ENCODE measurements at regions not wholly inside any gene's neighbourhood (a gene's known extent, or its start where the extent isn't known, plus 50 kb on each side); places are given as distances from the start of the nearest gene placed in this dataset.

DNA sequence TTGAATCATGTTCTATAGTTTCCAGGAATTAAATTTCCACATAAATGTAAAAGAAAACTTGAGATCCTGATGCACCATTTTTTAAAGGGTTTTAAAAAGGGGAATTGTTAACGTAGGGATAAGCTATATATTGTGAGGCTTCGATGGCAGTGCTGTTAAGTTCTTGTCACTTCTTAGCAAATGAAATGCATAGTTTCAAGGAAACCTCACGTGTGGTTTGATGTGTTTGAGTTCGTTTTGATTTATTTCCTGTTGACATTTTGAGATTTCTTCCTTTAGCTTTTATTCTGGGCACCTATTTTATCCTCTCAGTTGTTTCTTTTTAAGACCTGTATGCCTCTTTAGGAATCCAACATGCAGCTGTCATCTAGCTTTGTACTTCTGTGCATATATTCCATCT is 301.0 kb downstream of the DOCK8 start:
- Histone ChIP-seq H3K4me1 (ENCODE audit: low read depth) (peaks cover 33% of the 10 kb centered on the region), H3K4me3 (no peak overlapping the region), H3K9me3 (no peaks in the 10 kb centered on the region), H3K36me3 (ENCODE audit: low read depth) (no peaks in the 10 kb centered on the region)
- TF ChIP-seq, protein P1, sequence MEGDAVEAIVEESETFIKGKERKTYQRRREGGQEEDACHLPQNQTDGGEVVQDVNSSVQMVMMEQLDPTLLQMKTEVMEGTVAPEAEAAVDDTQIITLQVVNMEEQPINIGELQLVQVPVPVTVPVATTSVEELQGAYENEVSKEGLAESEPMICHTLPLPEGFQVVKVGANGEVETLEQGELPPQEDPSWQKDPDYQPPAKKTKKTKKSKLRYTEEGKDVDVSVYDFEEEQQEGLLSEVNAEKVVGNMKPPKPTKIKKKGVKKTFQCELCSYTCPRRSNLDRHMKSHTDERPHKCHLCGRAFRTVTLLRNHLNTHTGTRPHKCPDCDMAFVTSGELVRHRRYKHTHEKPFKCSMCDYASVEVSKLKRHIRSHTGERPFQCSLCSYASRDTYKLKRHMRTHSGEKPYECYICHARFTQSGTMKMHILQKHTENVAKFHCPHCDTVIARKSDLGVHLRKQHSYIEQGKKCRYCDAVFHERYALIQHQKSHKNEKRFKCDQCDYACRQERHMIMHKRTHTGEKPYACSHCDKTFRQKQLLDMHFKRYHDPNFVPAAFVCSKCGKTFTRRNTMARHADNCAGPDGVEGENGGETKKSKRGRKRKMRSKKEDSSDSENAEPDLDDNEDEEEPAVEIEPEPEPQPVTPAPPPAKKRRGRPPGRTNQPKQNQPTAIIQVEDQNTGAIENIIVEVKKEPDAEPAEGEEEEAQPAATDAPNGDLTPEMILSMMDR (IDR thresholded peaks at IDR 0.05), result no peak
- intact Hi-C loops (cut with DNase I, micrococcal nuclease), result no loop called here
- DNase-seq, result no peak
- ATAC-seq, result no peak

DNA sequence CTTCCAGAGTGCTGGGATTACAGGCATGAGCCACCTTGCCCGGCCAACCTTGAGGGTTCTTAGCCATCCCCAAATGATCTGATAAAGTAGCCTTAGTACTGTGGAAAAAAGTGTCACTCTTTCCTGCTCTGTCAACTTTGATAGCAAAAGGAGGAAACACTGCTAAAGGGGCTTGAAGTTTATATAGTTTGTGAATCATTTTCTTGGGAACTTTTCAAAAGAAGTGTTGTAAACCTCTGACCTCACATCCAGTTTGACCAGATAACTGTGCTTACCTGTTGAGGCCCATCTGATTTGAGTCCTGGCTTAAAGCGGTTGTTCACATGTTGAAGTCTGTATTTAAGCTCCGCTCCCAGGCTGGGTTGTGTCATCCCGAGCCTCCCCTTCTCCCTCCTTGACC is 303.3 kb downstream of the DOCK8 start:
- TF ChIP-seq, protein P1 (IDR thresholded peaks at IDR 0.05), result no peak
- Histone ChIP-seq H3K4me1 (ENCODE audit: low read depth) (peaks cover 28% of the 10 kb centered on the region), H3K4me3 (no peak overlapping the region), H3K9me3 (no peaks in the 10 kb centered on the region), H3K36me3 (ENCODE audit: low read depth) (no peaks in the 10 kb centered on the region)
- DNase-seq (no peak), ATAC-seq (peak; percentile 68)
- intact Hi-C loops (cut with DNase I, micrococcal nuclease), result no loop called here

- DNase-seq (peak in 1 of 3 donors; percentile 74), ATAC-seq (peak; percentile 94)
- Histone ChIP-seq H3K9me3 (no peaks in the 10 kb centered on the region), H3K4me1 (ENCODE audit: low read depth) (peaks cover 28% of the 10 kb centered on the region), H3K4me3 (no peak overlapping the region), H3K36me3 (ENCODE audit: low read depth) (no peaks in the 10 kb centered on the region)
- intact Hi-C loops (cut with DNase I, micrococcal nuclease), result no loop called here
- TF ChIP-seq, protein P1 (IDR thresholded peaks at IDR 0.05), result no peak
Measured at GRCh38 chr9:518540-518939, 303.9 kb downstream of the DOCK8 start.

DNA sequence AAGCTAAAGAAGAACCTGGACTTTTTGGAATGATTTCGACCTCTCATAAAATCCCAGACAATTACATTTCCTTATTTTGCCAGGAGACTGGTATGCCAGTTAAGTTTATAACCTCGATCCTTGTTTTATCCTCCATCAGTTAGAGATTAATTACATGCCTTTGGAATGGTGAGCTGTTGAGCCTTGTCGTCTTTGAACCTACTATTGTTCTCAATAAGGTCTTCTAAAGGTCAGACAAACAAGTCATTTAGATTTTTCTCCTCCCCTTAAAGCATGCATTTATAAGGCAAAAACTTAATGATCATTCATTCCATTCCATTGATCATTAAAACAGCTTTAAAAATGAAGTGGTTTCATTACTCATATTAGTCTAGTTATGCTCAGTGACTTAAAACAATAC is 304.9 kb downstream of the DOCK8 start:
- intact Hi-C loops (cut with DNase I, micrococcal nuclease), result no loop called here
- Histone ChIP-seq H3K36me3 (ENCODE audit: low read depth) (no peaks in the 10 kb centered on the region), H3K9me3 (no peaks in the 10 kb centered on the region), H3K4me1 (ENCODE audit: low read depth) (peaks cover 28% of the 10 kb centered on the region), H3K4me3 (no peak overlapping the region)
- ATAC-seq (peak; percentile 62), DNase-seq (no peak)
- TF ChIP-seq, protein P1 (IDR thresholded peaks at IDR 0.05), result no peak

DNA sequence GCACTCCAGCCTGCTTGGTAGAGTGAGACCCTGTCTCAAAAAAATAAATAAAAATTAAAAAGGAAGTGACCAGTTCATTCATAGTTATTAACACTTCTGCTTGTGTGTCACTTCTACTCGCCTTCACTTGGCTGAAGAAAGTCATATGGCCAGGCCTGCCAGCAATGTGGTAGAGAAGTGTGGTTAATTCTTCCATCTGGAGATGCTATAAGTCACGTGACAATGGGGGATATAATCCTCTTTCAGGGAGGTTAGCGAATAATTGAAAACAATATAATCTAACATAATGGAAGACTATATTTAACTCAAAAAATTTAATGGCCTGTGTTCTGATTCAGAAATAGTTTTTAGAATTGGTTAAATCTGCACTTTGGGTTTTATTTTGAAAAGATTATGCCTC is 305.6 kb downstream of the DOCK8 start:
- H3K4me3 ChIP-seq, result no peak overlapping the region
- no peaks in the 10 kb centered on the region for H3K36me3 ChIP-seq (ENCODE audit: low read depth)
- H3K4me1 ChIP-seq (ENCODE audit: low read depth), result peaks cover 28% of the 10 kb centered on the region
- no peak for DNase-seq
- no peak for ATAC-seq
- TF ChIP-seq, protein P1 (IDR thresholded peaks at IDR 0.05), result no peak
- intact Hi-C loops (cut with DNase I, micrococcal nuclease), result no loop called here
- no peaks in the 10 kb centered on the region for H3K9me3 ChIP-seq

GRCh38 chr9:522190-522589 is 307.5 kb downstream of the DOCK8 start:
- H3K9me3 ChIP-seq, result no peaks in the 10 kb centered on the region
- no peak overlapping the region for H3K4me3 ChIP-seq
- DNase-seq (no peak), ATAC-seq (no peak)
- TF ChIP-seq, protein P1 (IDR thresholded peaks at IDR 0.05), result no peak
- H3K4me1 ChIP-seq (ENCODE audit: low read depth), result peaks cover 28% of the 10 kb centered on the region
- intact Hi-C loops (cut with DNase I, micrococcal nuclease), result no loop called here
- H3K36me3 ChIP-seq (ENCODE audit: low read depth), result no peaks in the 10 kb centered on the region
